ENCODE measurements at regions not wholly inside any gene's neighbourhood (a gene's known extent, or its start where the extent isn't known, plus 50 kb on each side); places are given as distances from the start of the nearest gene placed in this dataset.

- no peaks in the 10 kb centered on the region for H3K36me3 Mint-ChIP-seq (ENCODE audit: low read depth)
- no peak overlapping the region for H3K27ac ChIP-seq (ENCODE audit: low read depth)
- no peaks in the 10 kb centered on the region for H3F3A ChIP-seq (replicated peaks; ENCODE audit: low read depth)
- no peaks in the 10 kb centered on the region for H4K20me1 ChIP-seq (replicated peaks; ENCODE audit: insufficient read depth)
- H3K27ac Mint-ChIP-seq, result no peak overlapping the region
- H3K4me1 Mint-ChIP-seq, result no peaks in the 10 kb centered on the region
- H3K9me3 Mint-ChIP-seq, result no peaks in the 10 kb centered on the region
- no peak overlapping the region for H3K4me3 ChIP-seq
- no peak overlapping the region for H3K4me2 ChIP-seq
- H3K4me1 ChIP-seq (ENCODE audit: insufficient read depth), result no peaks in the 10 kb centered on the region
- no peaks in the 10 kb centered on the region for H3K27me3 ChIP-seq (ENCODE audit: insufficient read depth)
- ATAC-seq (no peak), DNase-seq (ENCODE audit: low spot score) (no peak)
- H3K4me3 Mint-ChIP-seq, result no peak overlapping the region
- peaks cover 3% of the 10 kb centered on the region for H3K27me3 Mint-ChIP-seq (ENCODE audit: insufficient read depth, low read depth, poor library complexity)
- no peak overlapping the region for H2AFZ ChIP-seq
- H3K79me2 ChIP-seq (replicated peaks; ENCODE audit: insufficient read depth), result no peaks in the 10 kb centered on the region
- H3K9me2 ChIP-seq (ENCODE audit: insufficient read depth), result peaks cover 6% of the 10 kb centered on the region; the same call in 1 of the 2 replicates
- no peak for TF ChIP-seq ETS1 (IDR thresholded peaks at IDR 0.05)
- H3K36me3 ChIP-seq (ENCODE audit: insufficient read depth), result no peaks in the 10 kb centered on the region
These were observed 260.7 kb downstream of the MAF start for GRCh38 chr16:79339863-79340262.

- H2AFZ ChIP-seq, result no peak overlapping the region
- Mint-ChIP-seq H3K27me3 (ENCODE audit: insufficient read depth, low read depth, poor library complexity) (peaks cover 3% of the 10 kb centered on the region), H3K36me3 (ENCODE audit: low read depth) (no peaks in the 10 kb centered on the region), H3K9me3 (no peaks in the 10 kb centered on the region), H3K4me1 (no peaks in the 10 kb centered on the region), H3K4me3 (no peak overlapping the region), H3K27ac (no peak overlapping the region)
- H3K27ac ChIP-seq (ENCODE audit: low read depth), result no peak overlapping the region
- peaks cover 6% of the 10 kb centered on the region; the same call in 1 of the 2 replicates for H3K9me2 ChIP-seq (ENCODE audit: insufficient read depth)
- no peaks in the 10 kb centered on the region for H3K36me3 ChIP-seq (ENCODE audit: insufficient read depth)
- no peaks in the 10 kb centered on the region for H4K20me1 ChIP-seq (replicated peaks; ENCODE audit: insufficient read depth)
- ATAC-seq (no peak), DNase-seq (ENCODE audit: low spot score) (no peak)
- H3K79me2 ChIP-seq (replicated peaks; ENCODE audit: insufficient read depth), result no peaks in the 10 kb centered on the region
- no peak overlapping the region for H3K4me3 ChIP-seq
- no peak overlapping the region for H3K4me2 ChIP-seq
- no peaks in the 10 kb centered on the region for H3K4me1 ChIP-seq (ENCODE audit: insufficient read depth)
- H3K27me3 ChIP-seq (ENCODE audit: insufficient read depth), result no peaks in the 10 kb centered on the region
- H3F3A ChIP-seq (replicated peaks; ENCODE audit: low read depth), result no peaks in the 10 kb centered on the region
- TF ChIP-seq EZH2phosphoT487 (IDR thresholded peaks at IDR 0.05; ENCODE audit: unreplicated experiment), result no peak
- TF ChIP-seq ZNF462 (CRISPR knock-in tag; IDR thresholded peaks at IDR 0.05), result no peak
- no peak for TF ChIP-seq REST (IDR thresholded peaks at IDR 0.05; ENCODE audit: unreplicated experiment)
- no peak for TF ChIP-seq JUNB (IDR thresholded peaks at IDR 0.05; ENCODE audit: unreplicated experiment)
- TF ChIP-seq CTCF (conservative IDR thresholded peaks at IDR 0.05; ENCODE audit: low read depth in 2 of 2), result no peak
- TF ChIP-seq ZNF331 (CRISPR knock-in tag; IDR thresholded peaks at IDR 0.05; ENCODE audit: low read depth), result no peak
- no peak for TF ChIP-seq CREB1 (CRISPR knock-in tag; IDR thresholded peaks at IDR 0.05; ENCODE audit: low read depth)
- TF ChIP-seq ETS1 (IDR thresholded peaks at IDR 0.05), result no peak
These were observed 262.6 kb downstream of the MAF start for GRCh38 chr16:79337906-79338305.
